HG03045 (cell line): ENCODE measurements at regions not wholly inside any gene's neighbourhood (a gene's known extent, or its start where the extent isn't known, plus 50 kb on each side); places are given as distances from the start of the nearest gene placed in this dataset.

Experiments
- ATAC-seq: cut with Tn5 transposase; IDR thresholded peaks from one replicate; pipeline ENCODE4 v1.9.1; 2021; ENCODE audit warnings: mild to moderate bottlenecking, moderate library complexity; ENCODE audit not compliant: unreplicated experiment

GRCh38 chr1:209377995-209378394, 205.5 kb upstream of the CAMK1G start:
- no peak for ATAC-seq

- ATAC-seq: no peak
Observed at GRCh38 chr1:209379280-209379679, 204.2 kb upstream of the CAMK1G start.

- no peak for ATAC-seq
Observed at GRCh38 chr1:209380420-209380819, 203.1 kb upstream of the CAMK1G start.

GRCh38 chr1:209382231-209383100, 201.0 kb upstream of the CAMK1G start:
- ATAC-seq: no peak

- no peak for ATAC-seq
Observed at GRCh38 chr1:209383422-209383821, 200.1 kb upstream of the CAMK1G start.

GRCh38 chr1:209383907-209384709, 199.4 kb upstream of the CAMK1G start:
- ATAC-seq: no peak

GRCh38 chr1:209384710-209385550, 198.6 kb upstream of the CAMK1G start:
- ATAC-seq: no peak

GRCh38 chr1:209386156-209386555, 197.4 kb upstream of the CAMK1G start:
- ATAC-seq: no peak

GRCh38 chr1:209387271-209387968, 196.1 kb upstream of the CAMK1G start:
- ATAC-seq: no peak

GRCh38 chr1:209387969-209388329, 195.6 kb upstream of the CAMK1G start:
- ATAC-seq: no peak

GRCh38 chr1:209388358-209388757, 195.2 kb upstream of the CAMK1G start:
- ATAC-seq: no peak

GRCh38 chr1:209389258-209389657, 194.3 kb upstream of the CAMK1G start:
- no peak for ATAC-seq

GRCh38 chr1:209389975-209390374, 193.5 kb upstream of the CAMK1G start:
- ATAC-seq: no peak

GRCh38 chr1:209390764-209391163, 192.8 kb upstream of the CAMK1G start:
- ATAC-seq: no peak

- no peak for ATAC-seq
Observed at GRCh38 chr1:209391792-209392191, 191.7 kb upstream of the CAMK1G start.

- ATAC-seq: no peak
Observed at GRCh38 chr1:209395169-209395568, 188.3 kb upstream of the CAMK1G start.

- ATAC-seq: no peak
Observed at GRCh38 chr1:209397371-209397770, 186.1 kb upstream of the CAMK1G start.

GRCh38 chr1:209397910-209398309, 185.6 kb upstream of the CAMK1G start:
- no peak for ATAC-seq

- ATAC-seq: no peak
Observed at GRCh38 chr1:209398313-209398991, 185.1 kb upstream of the CAMK1G start.

- ATAC-seq: no peak
Observed at GRCh38 chr1:209399800-209400199, 183.7 kb upstream of the CAMK1G start.
